HUES64 (cell line): ENCODE measurements at regions not wholly inside any gene's neighbourhood (a gene's known extent, or its start where the extent isn't known, plus 50 kb on each side); places are given as distances from the start of the nearest gene placed in this dataset.

ENCODE experiments used
- H3K27ac ChIP-seq: 2 replicates; pipeline ENCODE4 v1.7.0; 2013; ENCODE audit warnings: low read depth, low read length, inconsistent platforms
- H3K27me3 ChIP-seq: 2 replicates; pipeline ENCODE4 v1.6.1; 2013; ENCODE audit warnings: mild to moderate bottlenecking, low read length; ENCODE audit not compliant: insufficient read depth
- H3K36me3 ChIP-seq: 2 replicates; pipeline ENCODE4 v1.6.1; 2013; ENCODE audit warnings: mild to moderate bottlenecking, low read length; ENCODE audit not compliant: insufficient read depth
- H3K4me1 ChIP-seq: 2 replicates; pipeline ENCODE4 v1.6.1; 2013; ENCODE audit warnings: mild to moderate bottlenecking, low read length, moderate library complexity; ENCODE audit not compliant: insufficient read depth
- H3K4me3 ChIP-seq: 2 replicates; pipeline ENCODE4 v1.5.1; 2013; ENCODE audit warnings: mild to moderate bottlenecking, low read length, moderate library complexity
- H3K9ac ChIP-seq: 2 replicates; pipeline ENCODE4 v1.6.1; 2013; ENCODE audit warnings: mild to moderate bottlenecking, low read depth, low read length
- H3K9me3 ChIP-seq: 2 replicates; pipeline ENCODE4 v1.6.1; 2013; ENCODE audit warnings: low read depth, low read length; ENCODE audit not compliant: insufficient read depth
- WGBS: fragments of 150-250, 120-280 bp; methylation state at CpG from one replicate; pipeline ENCODE4 v1.1.7; 2013; ENCODE audit warnings: missing lambda C conversion rate; 5-methylcytosine and 5-hydroxymethylcytosine counted together

DNA sequence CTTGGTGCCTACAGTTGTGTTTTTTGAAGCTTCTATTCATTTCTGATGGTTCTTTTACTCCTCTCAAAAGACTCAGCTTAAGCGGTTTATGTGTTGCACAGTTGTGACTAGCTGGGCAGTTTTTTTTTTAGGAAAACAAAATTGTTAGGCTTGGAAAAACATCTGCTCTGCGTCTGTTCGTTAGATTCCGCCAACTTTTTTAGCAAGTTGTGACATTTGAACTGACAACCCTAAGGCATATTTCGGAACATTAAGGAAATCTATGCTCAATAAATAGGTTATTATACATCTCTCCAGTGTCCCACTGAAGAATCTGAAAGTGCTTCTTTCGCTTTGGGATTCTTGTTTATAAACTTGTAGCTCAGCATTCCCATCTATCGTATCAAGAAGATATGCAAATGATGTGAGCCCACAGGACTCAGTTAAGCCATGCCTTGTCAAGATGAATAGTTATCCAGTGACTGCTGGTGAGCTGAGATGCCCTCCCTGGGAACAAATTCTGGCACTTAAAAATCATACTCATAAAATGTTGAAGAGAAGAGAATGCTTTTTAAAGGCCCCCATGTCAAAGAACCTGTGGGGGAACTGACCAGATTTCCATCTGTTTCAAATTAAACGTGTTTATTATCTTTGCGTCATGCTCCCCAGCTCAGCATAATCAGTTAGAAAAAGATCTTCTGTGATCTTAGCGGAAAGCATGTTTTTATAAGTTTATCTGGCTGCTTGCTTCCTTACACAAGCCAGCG lies 109.0 kb upstream of the FAM20A start:
- H3K4me3 ChIP-seq: no peak overlapping the region
- H3K9ac ChIP-seq: no peak overlapping the region
- no peaks in the 10 kb centered on the region for H3K27me3 ChIP-seq
- no peak overlapping the region for H3K27ac ChIP-seq
- 0 out of 2 replicates have a peak, but pooled peaks cover 6% of the 10 kb centered on the region for H3K4me1 ChIP-seq
- H3K9me3 ChIP-seq: no peaks in the 10 kb centered on the region
- no peaks in the 10 kb centered on the region for H3K36me3 ChIP-seq
- WGBS: 93% methylated on average over 11 of the region's 11 CpGs

DNA sequence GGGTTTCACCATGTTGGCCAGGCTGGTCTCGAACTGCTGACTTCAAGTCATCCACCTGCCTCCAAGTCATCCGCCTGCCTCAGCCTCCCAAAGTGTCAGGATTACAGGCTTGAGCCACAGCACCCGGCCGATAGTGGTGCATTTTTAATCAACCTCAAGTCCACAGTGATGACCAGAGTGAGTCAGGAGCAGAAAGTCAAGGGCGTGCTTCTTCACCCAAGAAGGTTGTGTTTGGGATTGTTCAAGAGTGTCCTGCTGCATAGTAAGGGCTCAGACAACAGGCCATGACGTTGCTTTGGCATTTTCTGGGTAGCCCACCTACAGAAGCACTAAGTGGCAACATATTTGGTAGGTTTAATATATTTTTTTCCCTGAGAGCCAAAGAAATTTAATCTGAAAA lies 108.3 kb upstream of the FAM20A start:
- no peak overlapping the region for H3K4me3 ChIP-seq
- no peak overlapping the region for H3K9ac ChIP-seq
- H3K27me3 ChIP-seq: no peaks in the 10 kb centered on the region
- H3K27ac ChIP-seq: no peak overlapping the region
- 0 out of 2 replicates have a peak, but pooled peaks cover 6% of the 10 kb centered on the region for H3K4me1 ChIP-seq
- 94% methylated on average over 6 of the region's 6 CpGs for WGBS
- no peaks in the 10 kb centered on the region for H3K36me3 ChIP-seq
- no peaks in the 10 kb centered on the region for H3K9me3 ChIP-seq

DNA sequence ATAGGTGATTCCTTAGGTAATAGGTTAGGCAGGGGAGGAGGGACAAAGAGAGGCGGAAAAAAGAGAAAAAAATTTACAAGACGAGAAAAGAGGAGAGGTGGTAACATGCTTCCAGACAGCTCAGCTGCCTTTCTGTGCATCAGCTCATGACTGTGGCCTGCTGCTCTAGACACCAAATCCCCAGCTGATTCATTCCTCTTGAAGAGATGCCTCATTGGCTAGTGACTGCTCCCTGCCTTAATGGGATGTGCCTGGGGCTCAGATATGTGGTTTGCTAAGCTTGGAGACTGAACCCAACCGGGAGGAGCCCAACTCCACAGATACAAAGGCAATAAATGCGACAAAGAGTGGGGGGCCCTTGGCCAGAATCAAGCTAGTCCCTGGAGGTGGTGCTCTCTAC lies 105.9 kb upstream of the FAM20A start:
- 0 out of 2 replicates have a peak, but pooled peaks cover 6% of the 10 kb centered on the region for H3K4me1 ChIP-seq
- no peaks in the 10 kb centered on the region for H3K9me3 ChIP-seq
- no peaks in the 10 kb centered on the region for H3K27me3 ChIP-seq
- no peak overlapping the region for H3K27ac ChIP-seq
- WGBS: 88% methylated on average over 4 of the region's 4 CpGs
- H3K36me3 ChIP-seq: no peaks in the 10 kb centered on the region
- H3K9ac ChIP-seq: no peak overlapping the region
- no peak overlapping the region for H3K4me3 ChIP-seq

DNA sequence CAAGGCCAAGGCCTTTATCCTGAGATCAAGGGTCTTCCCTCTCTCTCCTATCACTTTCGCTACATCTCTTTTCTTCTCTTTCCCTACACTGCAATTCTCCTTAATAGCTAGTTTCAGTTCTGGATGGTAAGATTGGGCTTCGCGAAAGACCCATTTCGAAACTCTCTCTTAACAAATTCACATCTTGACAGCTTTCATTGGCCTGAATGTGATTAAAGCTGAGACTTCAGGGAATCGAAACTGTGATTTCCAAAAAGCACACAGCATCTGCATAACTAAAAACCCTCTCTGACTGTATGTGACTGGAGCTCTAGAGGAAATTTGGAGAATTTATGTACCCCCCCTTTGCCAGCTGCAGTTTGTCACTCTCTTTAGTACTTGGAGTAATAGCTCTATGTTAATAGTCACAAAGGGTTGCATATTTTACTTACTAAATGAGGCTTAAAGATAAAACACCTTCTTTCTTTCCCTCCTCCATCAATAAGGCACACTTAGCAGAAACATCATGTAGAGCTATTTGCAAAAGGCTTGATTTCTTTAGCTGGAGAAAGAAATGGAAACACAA lies 105.3 kb upstream of the FAM20A start:
- no peak overlapping the region for H3K4me3 ChIP-seq
- 0 out of 2 replicates have a peak, but pooled peaks cover 6% of the 10 kb centered on the region for H3K4me1 ChIP-seq
- no peaks in the 10 kb centered on the region for H3K36me3 ChIP-seq
- 75% methylated on average over 5 of the region's 5 CpGs for WGBS
- H3K27ac ChIP-seq: no peak overlapping the region
- no peaks in the 10 kb centered on the region for H3K27me3 ChIP-seq
- H3K9ac ChIP-seq: no peak overlapping the region
- H3K9me3 ChIP-seq: no peaks in the 10 kb centered on the region

DNA sequence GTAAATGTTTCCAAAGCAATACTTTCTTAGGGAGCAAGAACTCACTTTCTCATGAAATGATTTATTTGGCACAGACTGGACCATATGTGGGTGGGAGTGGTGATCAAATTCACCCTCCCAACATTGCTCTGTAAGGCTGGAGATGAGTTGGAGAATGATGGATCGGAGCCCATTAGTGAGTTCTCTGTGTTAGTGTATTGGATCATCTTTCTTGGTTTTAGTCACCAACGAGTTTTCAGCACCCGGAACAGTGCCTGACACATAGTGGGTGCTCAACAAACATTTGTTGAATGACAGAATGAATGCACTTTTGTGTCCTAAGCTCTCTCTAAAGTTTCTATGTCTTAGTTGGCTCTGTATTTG lies 104.5 kb upstream of the FAM20A start:
- 0 out of 2 replicates have a peak, but pooled peaks cover 6% of the 10 kb centered on the region for H3K4me1 ChIP-seq
- no peak overlapping the region for H3K4me3 ChIP-seq
- 89% methylated on average over 3 of the region's 3 CpGs for WGBS
- no peaks in the 10 kb centered on the region for H3K36me3 ChIP-seq
- H3K27me3 ChIP-seq: no peaks in the 10 kb centered on the region
- no peak overlapping the region for H3K9ac ChIP-seq
- H3K27ac ChIP-seq: no peak overlapping the region
- H3K9me3 ChIP-seq: no peaks in the 10 kb centered on the region

DNA sequence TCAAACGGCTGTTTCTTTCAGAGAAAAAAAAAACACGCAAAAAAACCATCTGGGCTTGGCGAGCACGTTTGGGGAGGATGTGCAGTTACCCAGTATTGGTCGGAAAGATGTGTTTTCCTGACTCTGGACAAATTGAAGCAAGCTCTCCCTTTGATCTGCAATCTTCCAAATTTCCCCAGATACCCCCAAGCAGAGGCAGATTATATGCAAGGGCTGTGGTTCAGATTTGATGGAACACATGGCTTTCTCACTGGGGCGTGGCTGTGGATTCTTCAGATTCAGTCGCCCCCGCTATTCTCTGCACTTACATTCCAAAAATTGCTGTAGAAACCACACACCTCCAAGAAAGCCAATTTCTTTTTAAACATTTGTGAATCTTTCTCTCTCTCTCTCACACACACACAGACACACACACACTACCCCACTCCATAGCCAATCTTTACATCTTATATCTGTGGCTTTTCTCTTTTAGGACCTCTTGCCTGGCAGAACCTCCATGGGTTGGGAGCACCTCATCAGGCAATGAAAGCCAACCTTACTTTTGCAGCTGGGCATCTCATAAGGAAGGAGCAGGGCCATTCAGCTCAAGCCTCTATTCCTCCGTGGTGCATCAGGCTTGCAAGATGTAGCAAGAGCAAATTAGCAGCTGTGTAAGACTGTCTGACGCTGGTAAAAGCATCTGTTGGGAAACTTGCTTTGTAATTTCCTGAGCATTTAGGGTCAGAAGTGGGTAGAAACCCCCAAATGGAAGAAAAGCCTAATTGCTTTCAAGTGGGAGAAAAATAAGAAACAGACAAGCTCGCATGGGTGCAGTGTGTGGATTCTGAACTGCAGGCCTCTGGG lies 103.9 kb upstream of the FAM20A start:
- Histone ChIP-seq H3K27ac (no peak overlapping the region), H3K27me3 (no peaks in the 10 kb centered on the region), H3K9me3 (no peaks in the 10 kb centered on the region), H3K4me1 (0 out of 2 replicates have a peak, but pooled peaks cover 6% of the 10 kb centered on the region), H3K36me3 (no peaks in the 10 kb centered on the region), H3K4me3 (no peak overlapping the region), H3K9ac (no peak overlapping the region)
- WGBS: 94% methylated on average over 11 of the region's 11 CpGs

DNA sequence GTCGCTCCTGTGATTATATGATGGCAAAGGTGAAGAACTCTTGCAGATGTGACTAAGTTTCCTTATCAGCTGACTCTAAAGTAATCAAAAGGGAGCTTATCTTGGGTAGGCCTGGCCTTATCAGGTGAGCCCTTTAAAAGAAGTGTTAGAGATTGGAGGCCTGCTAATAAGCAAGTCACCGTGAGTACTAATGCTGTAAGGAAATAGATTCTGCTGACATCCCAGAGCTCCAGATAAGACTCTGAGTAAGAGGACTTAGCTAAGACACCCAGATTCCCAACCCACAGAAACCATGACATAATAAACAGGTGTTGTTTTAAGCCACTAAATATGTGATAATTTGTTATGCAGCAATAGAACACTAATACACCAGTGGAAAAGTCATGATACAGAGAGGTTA lies 99.9 kb upstream of the FAM20A start:
- Histone ChIP-seq H3K27ac (no peak overlapping the region), H3K9ac (no peak overlapping the region), H3K36me3 (no peaks in the 10 kb centered on the region), H3K4me3 (no peak overlapping the region), H3K9me3 (no peaks in the 10 kb centered on the region), H3K27me3 (no peaks in the 10 kb centered on the region), H3K4me1 (no peaks in the 10 kb centered on the region)
- WGBS: 80% methylated on average over 2 of the region's 2 CpGs

DNA sequence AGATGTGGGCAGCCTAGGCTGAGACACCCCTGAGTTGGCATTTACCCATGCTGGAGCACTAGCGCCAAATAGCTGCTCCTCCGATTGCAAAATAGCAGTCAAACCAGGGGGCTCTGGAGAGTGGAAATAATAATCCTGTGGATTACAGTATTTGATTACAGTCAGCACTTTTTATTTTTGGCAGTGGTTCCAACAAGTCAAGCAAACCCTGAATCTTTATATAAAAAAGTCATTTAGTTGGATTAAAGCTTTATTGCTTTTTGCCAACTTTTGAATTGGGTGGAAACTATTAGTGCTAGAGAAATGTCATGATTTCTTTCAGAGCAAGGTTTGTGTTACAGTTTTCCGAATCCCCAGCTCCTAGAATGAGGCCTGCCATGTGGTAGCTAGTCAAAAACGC lies 99.3 kb upstream of the FAM20A start:
- no peaks in the 10 kb centered on the region for H3K9me3 ChIP-seq
- H3K36me3 ChIP-seq: no peaks in the 10 kb centered on the region
- no peak overlapping the region for H3K4me3 ChIP-seq
- 95% methylated on average over 4 of the region's 4 CpGs for WGBS
- no peak overlapping the region for H3K27ac ChIP-seq
- H3K9ac ChIP-seq: no peak overlapping the region
- no peaks in the 10 kb centered on the region for H3K4me1 ChIP-seq
- no peaks in the 10 kb centered on the region for H3K27me3 ChIP-seq

DNA sequence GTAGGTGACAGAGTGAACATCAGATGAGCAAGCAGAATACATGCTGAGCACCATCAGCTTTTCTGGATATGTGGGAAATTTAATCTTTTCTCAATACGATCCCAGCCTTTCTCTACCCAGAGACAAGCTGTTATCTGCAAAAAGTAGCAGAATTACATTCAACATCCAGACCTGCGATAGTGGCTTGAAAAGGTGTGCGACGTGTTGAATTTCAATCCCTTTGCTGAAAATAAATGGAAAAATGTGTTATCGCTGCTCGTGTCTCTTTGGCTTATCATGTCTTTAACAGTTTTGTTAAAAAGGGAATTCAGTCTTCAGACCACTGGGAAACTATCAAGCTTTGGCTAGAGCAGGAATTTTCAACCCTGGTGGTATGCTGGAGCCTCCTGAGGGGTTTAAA lies 98.8 kb upstream of the FAM20A start:
- no peak overlapping the region for H3K27ac ChIP-seq
- WGBS: 93% methylated on average over 6 of the region's 6 CpGs
- H3K4me1 ChIP-seq: no peaks in the 10 kb centered on the region
- H3K9me3 ChIP-seq: no peaks in the 10 kb centered on the region
- H3K9ac ChIP-seq: no peak overlapping the region
- H3K36me3 ChIP-seq: no peaks in the 10 kb centered on the region
- no peak overlapping the region for H3K4me3 ChIP-seq
- no peaks in the 10 kb centered on the region for H3K27me3 ChIP-seq

DNA sequence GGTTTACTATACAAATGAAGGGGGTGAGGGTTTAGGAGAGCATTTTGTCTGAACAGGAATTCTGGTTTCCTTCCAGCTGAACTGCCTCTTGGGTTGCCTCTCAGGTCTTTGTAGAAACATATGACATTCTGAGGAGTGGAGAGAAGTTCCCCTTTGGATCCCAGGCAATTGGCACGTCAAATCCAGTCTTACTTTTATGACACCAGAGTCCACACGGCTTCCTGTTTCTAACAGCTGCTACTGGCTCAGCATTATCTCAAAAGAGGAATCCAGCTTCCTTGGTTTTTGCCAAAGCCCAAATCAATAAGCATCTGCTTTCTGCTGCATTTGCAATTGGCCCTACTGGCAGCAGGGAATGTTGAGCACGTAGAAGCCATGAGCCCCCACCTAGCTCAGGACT lies 97.6 kb upstream of the FAM20A start:
- no peak overlapping the region for H3K4me3 ChIP-seq
- no peaks in the 10 kb centered on the region for H3K4me1 ChIP-seq
- H3K36me3 ChIP-seq: no peaks in the 10 kb centered on the region
- 91% methylated on average over 3 of the region's 3 CpGs for WGBS
- no peak overlapping the region for H3K9ac ChIP-seq
- no peaks in the 10 kb centered on the region for H3K9me3 ChIP-seq
- H3K27me3 ChIP-seq: no peaks in the 10 kb centered on the region
- H3K27ac ChIP-seq: no peak overlapping the region

DNA sequence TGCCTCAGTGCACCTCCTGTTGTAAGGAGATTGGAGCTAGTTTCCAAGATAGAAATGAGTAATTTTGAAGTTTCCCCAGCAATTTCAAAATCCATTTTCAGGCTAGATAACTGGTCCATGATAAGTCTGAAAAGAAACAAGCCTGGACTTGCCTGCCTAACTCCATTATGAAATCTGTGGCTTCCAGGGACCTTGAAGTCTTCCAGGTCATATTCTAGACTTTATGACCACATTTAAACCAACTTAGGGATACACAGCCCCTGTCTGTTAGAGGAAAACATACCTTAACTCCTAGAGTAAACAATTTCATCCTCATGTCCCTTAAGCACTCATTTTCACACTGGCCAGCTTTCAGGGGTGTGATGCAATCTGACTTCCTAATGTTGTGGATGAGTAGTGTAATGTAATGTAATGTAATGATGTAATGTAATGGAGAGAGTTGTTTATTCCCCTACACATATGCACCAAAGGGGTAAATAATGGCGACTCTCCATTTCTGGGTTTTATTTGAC lies 96.7 kb upstream of the FAM20A start:
- WGBS: 83% methylated on average over 1 of the region's 1 CpG
- Histone ChIP-seq H3K4me1 (no peaks in the 10 kb centered on the region), H3K9me3 (no peaks in the 10 kb centered on the region), H3K9ac (no peak overlapping the region), H3K27ac (no peak overlapping the region), H3K27me3 (no peaks in the 10 kb centered on the region), H3K4me3 (no peak overlapping the region), H3K36me3 (no peaks in the 10 kb centered on the region)
